ENCODE measurements at regions not wholly inside any gene's neighbourhood (a gene's known extent, or its start where the extent isn't known, plus 50 kb on each side); places are given as distances from the start of the nearest gene placed in this dataset.
"Not testable (repeated sequence)": the region's sequence is repeated elsewhere in the genome, so short reads cannot be mapped to it uniquely, and the experiment has no call there.

GRCh38 chr4:167985565-167985964 is 106.8 kb upstream of the ANXA10 start:
- H3K9ac ChIP-seq (ENCODE audit: low read length in 5 of 5), result no peak overlapping the region
- H3K27ac ChIP-seq (ENCODE audit: low read depth, low read length), result no peak overlapping the region
- no peak overlapping the region for H3K4me3 ChIP-seq (ENCODE audit: low read depth in 1 of 5, low read length in 5 of 5)
- H3K4me1 ChIP-seq (ENCODE audit: control insufficient read depth in 5 of 5, insufficient read depth in 5 of 5, low read length in 5 of 5), result no peaks in the 10 kb centered on the region
- no peaks in the 10 kb centered on the region for H3K27me3 ChIP-seq (ENCODE audit: control insufficient read depth in 5 of 5, insufficient read depth in 4 of 5, low read length in 5 of 5)
- peaks cover 0 to 11% (median 4%) of the 10 kb centered on the region in 5 donors for H3K9me3 ChIP-seq (ENCODE audit: control insufficient read depth in 5 of 5, low read length in 5 of 5)
- no peaks in the 10 kb centered on the region for H3K36me3 ChIP-seq (ENCODE audit: control insufficient read depth in 5 of 5, insufficient read depth in 5 of 5, low read length in 5 of 5)

- no peak overlapping the region for H3K27ac ChIP-seq (ENCODE audit: low read depth, low read length)
- H3K4me3 ChIP-seq (ENCODE audit: low read depth in 1 of 5, low read length in 5 of 5), result no peak overlapping the region
- H3K4me1 ChIP-seq (ENCODE audit: control insufficient read depth in 5 of 5, insufficient read depth in 5 of 5, low read length in 5 of 5), result no peaks in the 10 kb centered on the region
- peaks cover 0 to 11% (median 4%) of the 10 kb centered on the region in 5 donors for H3K9me3 ChIP-seq (ENCODE audit: control insufficient read depth in 5 of 5, low read length in 5 of 5)
- no peaks in the 10 kb centered on the region for H3K27me3 ChIP-seq (ENCODE audit: control insufficient read depth in 5 of 5, insufficient read depth in 4 of 5, low read length in 5 of 5)
- no peaks in the 10 kb centered on the region for H3K36me3 ChIP-seq (ENCODE audit: control insufficient read depth in 5 of 5, insufficient read depth in 5 of 5, low read length in 5 of 5)
- no peak overlapping the region for H3K9ac ChIP-seq (ENCODE audit: low read length in 5 of 5)
Measured at GRCh38 chr4:167986044-167986443, 106.3 kb upstream of the ANXA10 start.

GRCh38 chr4:167987285-167987684 is 105.1 kb upstream of the ANXA10 start:
- Histone ChIP-seq H3K4me1 (ENCODE audit: control insufficient read depth in 5 of 5, insufficient read depth in 5 of 5, low read length in 5 of 5) (no peaks in the 10 kb centered on the region), H3K27ac (ENCODE audit: low read depth, low read length) (no peak overlapping the region), H3K27me3 (ENCODE audit: control insufficient read depth in 5 of 5, insufficient read depth in 4 of 5, low read length in 5 of 5) (no peaks in the 10 kb centered on the region), H3K9me3 (ENCODE audit: control insufficient read depth in 5 of 5, low read length in 5 of 5) (peaks cover 0 to 8% (median 4%) of the 10 kb centered on the region in 5 donors), H3K36me3 (ENCODE audit: control insufficient read depth in 5 of 5, insufficient read depth in 5 of 5, low read length in 5 of 5) (no peaks in the 10 kb centered on the region), H3K4me3 (ENCODE audit: low read depth in 1 of 5, low read length in 5 of 5) (no peak overlapping the region), H3K9ac (ENCODE audit: low read length in 5 of 5) (no peak overlapping the region)

- peaks cover 0 to 8% (median 4%) of the 10 kb centered on the region in 5 donors for H3K9me3 ChIP-seq (ENCODE audit: control insufficient read depth in 5 of 5, low read length in 5 of 5)
- H3K9ac ChIP-seq (ENCODE audit: low read length in 5 of 5), result no peak overlapping the region
- H3K4me1 ChIP-seq (ENCODE audit: control insufficient read depth in 5 of 5, insufficient read depth in 5 of 5, low read length in 5 of 5), result no peaks in the 10 kb centered on the region
- no peak overlapping the region for H3K4me3 ChIP-seq (ENCODE audit: low read depth in 1 of 5, low read length in 5 of 5)
- H3K27ac ChIP-seq (ENCODE audit: low read depth, low read length), result no peak overlapping the region
- no peaks in the 10 kb centered on the region for H3K36me3 ChIP-seq (ENCODE audit: control insufficient read depth in 5 of 5, insufficient read depth in 5 of 5, low read length in 5 of 5)
- H3K27me3 ChIP-seq (ENCODE audit: control insufficient read depth in 5 of 5, insufficient read depth in 4 of 5, low read length in 5 of 5), result no peaks in the 10 kb centered on the region
Measured at GRCh38 chr4:167989815-167990214, 102.5 kb upstream of the ANXA10 start.

GRCh38 chr4:168008112-168008511 is 84.2 kb upstream of the ANXA10 start:
- H3K27ac ChIP-seq (ENCODE audit: low read depth, low read length); H3K9me3 ChIP-seq (ENCODE audit: control insufficient read depth in 5 of 5, low read length in 5 of 5); H3K36me3 ChIP-seq (ENCODE audit: control insufficient read depth in 5 of 5, insufficient read depth in 5 of 5, low read length in 5 of 5); H3K9ac ChIP-seq (ENCODE audit: low read length in 5 of 5); H3K27me3 ChIP-seq (ENCODE audit: control insufficient read depth in 5 of 5, insufficient read depth in 4 of 5, low read length in 5 of 5); H3K4me1 ChIP-seq (ENCODE audit: control insufficient read depth in 5 of 5, insufficient read depth in 5 of 5, low read length in 5 of 5); H3K4me3 ChIP-seq (ENCODE audit: low read depth in 1 of 5, low read length in 5 of 5): not testable (repeated sequence)

GRCh38 chr4:168019019-168019651 is 73.2 kb upstream of the ANXA10 start:
- Histone ChIP-seq H3K27me3 (ENCODE audit: control insufficient read depth in 5 of 5, insufficient read depth in 4 of 5, low read length in 5 of 5) (no peaks in the 10 kb centered on the region), H3K9ac (ENCODE audit: low read length in 5 of 5) (no peak overlapping the region), H3K36me3 (ENCODE audit: control insufficient read depth in 5 of 5, insufficient read depth in 5 of 5, low read length in 5 of 5) (no peaks in the 10 kb centered on the region), H3K27ac (ENCODE audit: low read depth, low read length) (no peak overlapping the region), H3K4me1 (ENCODE audit: control insufficient read depth in 5 of 5, insufficient read depth in 5 of 5, low read length in 5 of 5) (no peaks in the 10 kb centered on the region), H3K4me3 (ENCODE audit: low read depth in 1 of 5, low read length in 5 of 5) (no peak overlapping the region), H3K9me3 (ENCODE audit: control insufficient read depth in 5 of 5, low read length in 5 of 5) (peaks cover 0 to 5% (median 0%) of the 10 kb centered on the region in 5 donors)

GRCh38 chr4:168019921-168020320 is 72.4 kb upstream of the ANXA10 start:
- no peaks in the 10 kb centered on the region for H3K4me1 ChIP-seq (ENCODE audit: control insufficient read depth in 5 of 5, insufficient read depth in 5 of 5, low read length in 5 of 5)
- H3K36me3 ChIP-seq (ENCODE audit: control insufficient read depth in 5 of 5, insufficient read depth in 5 of 5, low read length in 5 of 5), result no peaks in the 10 kb centered on the region

GRCh38 chr4:168021666-168022065 is 70.7 kb upstream of the ANXA10 start:
- Histone ChIP-seq H3K9me3 (ENCODE audit: control insufficient read depth in 5 of 5, low read length in 5 of 5) (peaks cover 0 to 5% (median 0%) of the 10 kb centered on the region in 5 donors), H3K36me3 (ENCODE audit: control insufficient read depth in 5 of 5, insufficient read depth in 5 of 5, low read length in 5 of 5) (no peaks in the 10 kb centered on the region), H3K4me1 (ENCODE audit: control insufficient read depth in 5 of 5, insufficient read depth in 5 of 5, low read length in 5 of 5) (no peaks in the 10 kb centered on the region), H3K27me3 (ENCODE audit: control insufficient read depth in 5 of 5, insufficient read depth in 4 of 5, low read length in 5 of 5) (no peaks in the 10 kb centered on the region), H3K27ac (ENCODE audit: low read depth, low read length) (no peak overlapping the region), H3K9ac (ENCODE audit: low read length in 5 of 5) (no peak overlapping the region), H3K4me3 (ENCODE audit: low read depth in 1 of 5, low read length in 5 of 5) (no peak overlapping the region)

More at GRCh38 chr4:168019921-168020320, 72.4 kb upstream of the ANXA10 start:
- Histone ChIP-seq H3K27ac (ENCODE audit: low read depth, low read length) (no peak overlapping the region), H3K4me3 (ENCODE audit: low read depth in 1 of 5, low read length in 5 of 5) (no peak overlapping the region), H3K9me3 (ENCODE audit: control insufficient read depth in 5 of 5, low read length in 5 of 5) (peaks cover 0 to 5% (median 0%) of the 10 kb centered on the region in 5 donors), H3K9ac (ENCODE audit: low read length in 5 of 5) (no peak overlapping the region), H3K27me3 (ENCODE audit: control insufficient read depth in 5 of 5, insufficient read depth in 4 of 5, low read length in 5 of 5) (no peaks in the 10 kb centered on the region)

- Histone ChIP-seq H3K27ac (ENCODE audit: low read depth, low read length) (no peak overlapping the region), H3K27me3 (ENCODE audit: control insufficient read depth in 5 of 5, insufficient read depth in 4 of 5, low read length in 5 of 5) (no peaks in the 10 kb centered on the region), H3K9ac (ENCODE audit: low read length in 5 of 5) (no peak overlapping the region), H3K4me1 (ENCODE audit: control insufficient read depth in 5 of 5, insufficient read depth in 5 of 5, low read length in 5 of 5) (no peaks in the 10 kb centered on the region), H3K4me3 (ENCODE audit: low read depth in 1 of 5, low read length in 5 of 5) (no peak overlapping the region), H3K9me3 (ENCODE audit: control insufficient read depth in 5 of 5, low read length in 5 of 5) (peaks cover 0 to 7% (median 4%) of the 10 kb centered on the region in 5 donors), H3K36me3 (ENCODE audit: control insufficient read depth in 5 of 5, insufficient read depth in 5 of 5, low read length in 5 of 5) (no peaks in the 10 kb centered on the region)
Measured at GRCh38 chr4:168028568-168028967, 63.8 kb upstream of the ANXA10 start.

GRCh38 chr4:168028970-168029597 is 63.3 kb upstream of the ANXA10 start:
- Histone ChIP-seq H3K27ac (ENCODE audit: low read depth, low read length) (no peak overlapping the region), H3K9ac (ENCODE audit: low read length in 5 of 5) (no peak overlapping the region), H3K27me3 (ENCODE audit: control insufficient read depth in 5 of 5, insufficient read depth in 4 of 5, low read length in 5 of 5) (no peaks in the 10 kb centered on the region)

More at GRCh38 chr4:168028970-168029597, 63.3 kb upstream of the ANXA10 start:
- H3K36me3 ChIP-seq (ENCODE audit: control insufficient read depth in 5 of 5, insufficient read depth in 5 of 5, low read length in 5 of 5), result no peaks in the 10 kb centered on the region
- peaks cover 0 to 7% (median 4%) of the 10 kb centered on the region in 5 donors for H3K9me3 ChIP-seq (ENCODE audit: control insufficient read depth in 5 of 5, low read length in 5 of 5)
- no peaks in the 10 kb centered on the region for H3K4me1 ChIP-seq (ENCODE audit: control insufficient read depth in 5 of 5, insufficient read depth in 5 of 5, low read length in 5 of 5)
- no peak overlapping the region for H3K4me3 ChIP-seq (ENCODE audit: low read depth in 1 of 5, low read length in 5 of 5)

All from subcutaneous abdominal adipose tissue (tissue), 5 donors.